ENCODE measurements at regions not wholly inside any gene's neighbourhood (a gene's known extent, or its start where the extent isn't known, plus 50 kb on each side); places are given as distances from the start of the nearest gene placed in this dataset.
"Not testable (repeated sequence)": the region's sequence is repeated elsewhere in the genome, so short reads cannot be mapped to it uniquely, and the experiment has no call there.

- no peaks in the 10 kb centered on the region for H3K4me1 Mint-ChIP-seq (ENCODE audit: low read depth)
- no peaks in the 10 kb centered on the region for H3K27me3 Mint-ChIP-seq (ENCODE audit: low read depth)
- ATAC-seq (no peak), DNase-seq (no peak)
- no peak overlapping the region for H3K27ac Mint-ChIP-seq
- ChIA-PET POLR2A (no interaction called here), CTCF (no interaction called here)
- no peaks in the 10 kb centered on the region for H3K9me3 Mint-ChIP-seq (ENCODE audit: insufficient read depth)
- H3K4me3 Mint-ChIP-seq = no peak overlapping the region
- no peaks in the 10 kb centered on the region for H3K36me3 Mint-ChIP-seq (ENCODE audit: low read depth)
These were observed 347.9 kb upstream of the STAC start for GRCh38 chr3:36032180-36033047.

GRCh38 chr3:36058404-36059030 lies 321.8 kb upstream of the STAC start:
- no peak for ATAC-seq
- DNase-seq = no peak
- ChIA-PET CTCF (no interaction called here), POLR2A (no interaction called here)
- no peaks in the 10 kb centered on the region for H3K27me3 Mint-ChIP-seq (ENCODE audit: low read depth)
- no peaks in the 10 kb centered on the region for H3K36me3 Mint-ChIP-seq (ENCODE audit: low read depth)
- H3K4me3 Mint-ChIP-seq = no peak overlapping the region
- H3K9me3 Mint-ChIP-seq (ENCODE audit: insufficient read depth) = no peaks in the 10 kb centered on the region
- no peak overlapping the region for H3K27ac Mint-ChIP-seq
- no peaks in the 10 kb centered on the region for H3K4me1 Mint-ChIP-seq (ENCODE audit: low read depth)

GRCh38 chr3:36060950-36061349 lies 319.4 kb upstream of the STAC start:
- Mint-ChIP-seq H3K9me3 (ENCODE audit: insufficient read depth) (no peaks in the 10 kb centered on the region), H3K4me1 (ENCODE audit: low read depth) (no peaks in the 10 kb centered on the region), H3K27ac (no peak overlapping the region), H3K36me3 (ENCODE audit: low read depth) (no peaks in the 10 kb centered on the region), H3K4me3 (no peak overlapping the region), H3K27me3 (ENCODE audit: low read depth) (no peaks in the 10 kb centered on the region)
- ChIA-PET POLR2A (no interaction called here), CTCF (no interaction called here)
- no peak for DNase-seq
- ATAC-seq = no peak

- POLR2A ChIA-PET = no interaction called here
- ATAC-seq (no peak), DNase-seq (no peak)
- Mint-ChIP-seq H3K27me3 (ENCODE audit: low read depth) (no peaks in the 10 kb centered on the region), H3K36me3 (ENCODE audit: low read depth) (no peaks in the 10 kb centered on the region), H3K4me3 (no peak overlapping the region), H3K4me1 (ENCODE audit: low read depth) (no peaks in the 10 kb centered on the region), H3K27ac (no peak overlapping the region), H3K9me3 (ENCODE audit: insufficient read depth) (no peaks in the 10 kb centered on the region)
- CTCF ChIA-PET = no interaction called here
These were observed 316.3 kb upstream of the STAC start for GRCh38 chr3:36063992-36064391.

GRCh38 chr3:36065321-36065720 lies 315.0 kb upstream of the STAC start:
- H3K27me3 Mint-ChIP-seq (ENCODE audit: low read depth) = no peaks in the 10 kb centered on the region
- CTCF ChIA-PET = no interaction called here
- no peaks in the 10 kb centered on the region for H3K4me1 Mint-ChIP-seq (ENCODE audit: low read depth)
- no peaks in the 10 kb centered on the region for H3K36me3 Mint-ChIP-seq (ENCODE audit: low read depth)
- H3K4me3 Mint-ChIP-seq = no peak overlapping the region
- POLR2A ChIA-PET = no interaction called here
- DNase-seq = no peak
- no peaks in the 10 kb centered on the region for H3K9me3 Mint-ChIP-seq (ENCODE audit: insufficient read depth)
- no peak overlapping the region for H3K27ac Mint-ChIP-seq
- ATAC-seq = no peak

- no peaks in the 10 kb centered on the region for H3K9me3 Mint-ChIP-seq (ENCODE audit: insufficient read depth)
- H3K4me1 Mint-ChIP-seq (ENCODE audit: low read depth) = no peaks in the 10 kb centered on the region
- no peaks in the 10 kb centered on the region for H3K27me3 Mint-ChIP-seq (ENCODE audit: low read depth)
- DNase-seq = no peak
- ChIA-PET POLR2A (no interaction called here), CTCF (no interaction called here)
- H3K27ac Mint-ChIP-seq = no peak overlapping the region
- H3K4me3 Mint-ChIP-seq = no peak overlapping the region
- no peaks in the 10 kb centered on the region for H3K36me3 Mint-ChIP-seq (ENCODE audit: low read depth)
- ATAC-seq = no peak
These were observed 304.8 kb upstream of the STAC start for GRCh38 chr3:36075491-36075890.

GRCh38 chr3:36077320-36077719 lies 303.0 kb upstream of the STAC start:
- Mint-ChIP-seq H3K27ac (no peak overlapping the region), H3K36me3 (ENCODE audit: low read depth) (no peaks in the 10 kb centered on the region), H3K4me1 (ENCODE audit: low read depth) (no peaks in the 10 kb centered on the region), H3K27me3 (ENCODE audit: low read depth) (no peaks in the 10 kb centered on the region), H3K9me3 (ENCODE audit: insufficient read depth) (peaks cover 4% of the 10 kb centered on the region), H3K4me3 (no peak overlapping the region)
- ATAC-seq (no peak), DNase-seq (no peak)
- ChIA-PET CTCF (no interaction called here), POLR2A (no interaction called here)

- H3K27ac Mint-ChIP-seq; H3K27me3 Mint-ChIP-seq (ENCODE audit: low read depth); POLR2A ChIA-PET; H3K9me3 Mint-ChIP-seq (ENCODE audit: insufficient read depth); H3K4me1 Mint-ChIP-seq (ENCODE audit: low read depth); ATAC-seq; H3K4me3 Mint-ChIP-seq; DNase-seq; H3K36me3 Mint-ChIP-seq (ENCODE audit: low read depth); CTCF ChIA-PET: not testable (repeated sequence)
These were observed 297.3 kb upstream of the STAC start for GRCh38 chr3:36082958-36083357.

GRCh38 chr3:36095238-36095637 lies 285.1 kb upstream of the STAC start:
- ATAC-seq (no peak), DNase-seq (no peak)
- Mint-ChIP-seq H3K36me3 (ENCODE audit: low read depth) (no peaks in the 10 kb centered on the region), H3K9me3 (ENCODE audit: insufficient read depth) (no peaks in the 10 kb centered on the region), H3K4me1 (ENCODE audit: low read depth) (no peaks in the 10 kb centered on the region), H3K4me3 (no peak overlapping the region), H3K27ac (no peak overlapping the region), H3K27me3 (ENCODE audit: low read depth) (no peaks in the 10 kb centered on the region)
- POLR2A ChIA-PET = no interaction called here
- CTCF ChIA-PET = no interaction called here

GRCh38 chr3:36097209-36097608 lies 283.1 kb upstream of the STAC start:
- Mint-ChIP-seq H3K4me3 (no peak overlapping the region), H3K9me3 (ENCODE audit: insufficient read depth) (peaks cover 4% of the 10 kb centered on the region), H3K36me3 (ENCODE audit: low read depth) (no peaks in the 10 kb centered on the region), H3K4me1 (ENCODE audit: low read depth) (no peaks in the 10 kb centered on the region), H3K27me3 (ENCODE audit: low read depth) (no peaks in the 10 kb centered on the region), H3K27ac (no peak overlapping the region)
- ATAC-seq (no peak), DNase-seq (no peak)
- ChIA-PET CTCF (no interaction called here), POLR2A (no interaction called here)

- Mint-ChIP-seq H3K36me3 (ENCODE audit: low read depth) (no peaks in the 10 kb centered on the region), H3K4me3 (no peak overlapping the region), H3K27ac (no peak overlapping the region), H3K4me1 (ENCODE audit: low read depth) (no peaks in the 10 kb centered on the region), H3K9me3 (ENCODE audit: insufficient read depth) (no peaks in the 10 kb centered on the region), H3K27me3 (ENCODE audit: low read depth) (no peaks in the 10 kb centered on the region)
- CTCF ChIA-PET = no interaction called here
- DNase-seq (no peak), ATAC-seq (no peak)
- POLR2A ChIA-PET = no interaction called here
These were observed 266.0 kb upstream of the STAC start for GRCh38 chr3:36114353-36114752.

GRCh38 chr3:36124118-36124796 lies 256.0 kb upstream of the STAC start:
- H3K4me1 Mint-ChIP-seq (ENCODE audit: low read depth) = no peaks in the 10 kb centered on the region
- peaks cover 5% of the 10 kb centered on the region for H3K9me3 Mint-ChIP-seq (ENCODE audit: insufficient read depth)
- DNase-seq = no peak
- POLR2A ChIA-PET = no interaction called here
- CTCF ChIA-PET = no interaction called here
- H3K27me3 Mint-ChIP-seq (ENCODE audit: low read depth) = no peaks in the 10 kb centered on the region
- no peak overlapping the region for H3K27ac Mint-ChIP-seq
- H3K36me3 Mint-ChIP-seq (ENCODE audit: low read depth) = no peaks in the 10 kb centered on the region
- H3K4me3 Mint-ChIP-seq = no peak overlapping the region
- no peak for ATAC-seq

Measured in activated CD8-positive, alpha-beta T cell treated with anti-CD3 and anti-CD28 coated beads, Interleukin-2, amount 10 ng/mL, durations not matched to agents 7 days and 5 days (primary cell).